Subcutaneous abdominal adipose tissue (tissue), 5 donors: ENCODE measurements at regions not wholly inside any gene's neighbourhood (a gene's known extent, or its start where the extent isn't known, plus 50 kb on each side); places are given as distances from the start of the nearest gene placed in this dataset.
"Not testable (repeated sequence)": the region's sequence is repeated elsewhere in the genome, so short reads cannot be mapped to it uniquely, and the experiment has no call there.

Experiments used
- H3K27ac ChIP-seq: one replicate; pipeline ENCODE4 v1.7.0; 2013; ENCODE audit warnings: low read depth, mild to moderate bottlenecking, inconsistent platforms, low read length, moderate library complexity
- H3K27me3 ChIP-seq, 5 donors: one replicate each; pipeline ENCODE4 v1.7.0; 2013; ENCODE audit warnings: low read length in 5 of 5, inconsistent platforms in 1 of 5; ENCODE audit not compliant: control insufficient read depth in 5 of 5, insufficient read depth in 4 of 5
- H3K36me3 ChIP-seq, 5 donors: one replicate each; pipeline ENCODE4 v1.7.0; 2013; ENCODE audit warnings: low read length in 5 of 5; ENCODE audit not compliant: control insufficient read depth in 5 of 5, insufficient read depth in 5 of 5
- H3K4me1 ChIP-seq, 5 donors: one replicate each; pipeline ENCODE4 v1.7.0; 2013; ENCODE audit warnings: low read length in 5 of 5, mild to moderate bottlenecking in 3 of 5, moderate library complexity in 1 of 5; ENCODE audit not compliant: control insufficient read depth in 5 of 5, insufficient read depth in 5 of 5
- H3K4me3 ChIP-seq, 5 donors: one replicate each; pipeline ENCODE4 v1.7.0; 2013; ENCODE audit warnings: low read length in 5 of 5, low read depth in 1 of 5
- H3K9ac ChIP-seq, 5 donors: one replicate each; pipeline ENCODE4 v1.7.0; 2013; ENCODE audit warnings: low read length in 5 of 5, mild to moderate bottlenecking in 4 of 5, moderate library complexity in 3 of 5
- H3K9me3 ChIP-seq, 5 donors: one replicate each; pipeline ENCODE4 v1.7.0; 2013; ENCODE audit warnings: low read length in 5 of 5; ENCODE audit not compliant: control insufficient read depth in 5 of 5
- donor health status: healthy.
- donor health status: healthy.
- donor health status: healthy.
- donor health status: healthy.
- donor health status: healthy.

- not testable (repeated sequence) for H3K9ac ChIP-seq, H3K27me3 ChIP-seq, H3K9me3 ChIP-seq, H3K27ac ChIP-seq, H3K4me3 ChIP-seq, H3K36me3 ChIP-seq, H3K4me1 ChIP-seq
Measured at GRCh38 chr2:58694114-58694513, 453.0 kb upstream of the FANCL start.

GRCh38 chr2:58691041-58691440, 449.9 kb upstream of the FANCL start:
- H3K27me3 ChIP-seq, H3K27ac ChIP-seq, H3K9me3 ChIP-seq, H3K4me3 ChIP-seq, H3K36me3 ChIP-seq, H3K4me1 ChIP-seq, H3K9ac ChIP-seq: not testable (repeated sequence)

GRCh38 chr2:58688813-58689212, 447.7 kb upstream of the FANCL start:
- Histone ChIP-seq H3K9me3 (no peaks in the 10 kb centered on the region), H3K4me3 (no peak overlapping the region), H3K9ac (no peak overlapping the region), H3K4me1 (no peaks in the 10 kb centered on the region), H3K36me3 (no peaks in the 10 kb centered on the region), H3K27ac (no peak overlapping the region), H3K27me3 (no peaks in the 10 kb centered on the region)

GRCh38 chr2:58686776-58687175, 445.7 kb upstream of the FANCL start:
- Histone ChIP-seq H3K9me3 (no peaks in the 10 kb centered on the region), H3K27me3 (no peaks in the 10 kb centered on the region), H3K9ac (no peak overlapping the region), H3K4me3 (no peak overlapping the region), H3K27ac (no peak overlapping the region), H3K4me1 (no peaks in the 10 kb centered on the region), H3K36me3 (no peaks in the 10 kb centered on the region)

GRCh38 chr2:58680755-58681310, 439.7 kb upstream of the FANCL start:
- Histone ChIP-seq H3K9me3 (no peaks in the 10 kb centered on the region), H3K9ac (no peak overlapping the region), H3K36me3 (no peaks in the 10 kb centered on the region), H3K27ac (no peak overlapping the region), H3K4me1 (no peaks in the 10 kb centered on the region), H3K27me3 (no peaks in the 10 kb centered on the region), H3K4me3 (no peak overlapping the region)

GRCh38 chr2:58677748-58678147, 436.6 kb upstream of the FANCL start:
- no peak overlapping the region for H3K9ac ChIP-seq

GRCh38 chr2:58671675-58672074, 430.6 kb upstream of the FANCL start:
- no peak overlapping the region for H3K4me3 ChIP-seq
- H3K27me3 ChIP-seq, result no peaks in the 10 kb centered on the region
- H3K27ac ChIP-seq, result no peak overlapping the region
- H3K4me1 ChIP-seq, result no peaks in the 10 kb centered on the region
- H3K36me3 ChIP-seq, result no peaks in the 10 kb centered on the region
- H3K9ac ChIP-seq, result no peak overlapping the region
- H3K9me3 ChIP-seq, result peaks cover 0 to 5% (median 0%) of the 10 kb centered on the region in 5 donors

More at GRCh38 chr2:58677748-58678147, 436.6 kb upstream of the FANCL start:
- H3K4me1 ChIP-seq, result no peaks in the 10 kb centered on the region
- no peak overlapping the region for H3K4me3 ChIP-seq
- H3K27me3 ChIP-seq, result no peaks in the 10 kb centered on the region
- H3K27ac ChIP-seq, result no peak overlapping the region
- H3K36me3 ChIP-seq, result no peaks in the 10 kb centered on the region
- no peaks in the 10 kb centered on the region for H3K9me3 ChIP-seq

GRCh38 chr2:58669998-58670397, 428.9 kb upstream of the FANCL start:
- no peaks in the 10 kb centered on the region for H3K27me3 ChIP-seq
- no peak overlapping the region for H3K9ac ChIP-seq
- H3K4me3 ChIP-seq, result no peak overlapping the region
- H3K9me3 ChIP-seq, result peaks cover 0 to 5% (median 0%) of the 10 kb centered on the region in 5 donors
- no peaks in the 10 kb centered on the region for H3K36me3 ChIP-seq
- no peak overlapping the region for H3K27ac ChIP-seq
- no peaks in the 10 kb centered on the region for H3K4me1 ChIP-seq

GRCh38 chr2:58667137-58667774, 426.1 kb upstream of the FANCL start:
- H3K27ac ChIP-seq, result no peak overlapping the region
- no peaks in the 10 kb centered on the region for H3K27me3 ChIP-seq
- no peaks in the 10 kb centered on the region for H3K36me3 ChIP-seq
- H3K4me3 ChIP-seq, result no peak overlapping the region
- H3K4me1 ChIP-seq, result no peaks in the 10 kb centered on the region
- H3K9me3 ChIP-seq, result peaks cover 0 to 5% (median 0%) of the 10 kb centered on the region in 5 donors
- no peak overlapping the region for H3K9ac ChIP-seq

GRCh38 chr2:58666323-58666970, 425.3 kb upstream of the FANCL start:
- no peak overlapping the region for H3K4me3 ChIP-seq
- H3K4me1 ChIP-seq, result no peaks in the 10 kb centered on the region

More at GRCh38 chr2:58666323-58666970, 425.3 kb upstream of the FANCL start:
- Histone ChIP-seq H3K9ac (no peak overlapping the region), H3K9me3 (peaks cover 0 to 5% (median 0%) of the 10 kb centered on the region in 5 donors), H3K36me3 (no peaks in the 10 kb centered on the region), H3K27ac (no peak overlapping the region), H3K27me3 (no peaks in the 10 kb centered on the region)
